IPS-20b (cell line): ENCODE measurements at regions not wholly inside any gene's neighbourhood (a gene's known extent, or its start where the extent isn't known, plus 50 kb on each side); places are given as distances from the start of the nearest gene placed in this dataset.
"Not testable (repeated sequence)": the region's sequence is repeated elsewhere in the genome, so short reads cannot be mapped to it uniquely, and the experiment has no call there.

ENCODE experiments used
- H3K27ac ChIP-seq: one replicate; pipeline ENCODE4 v1.5.1; 2013; ENCODE audit warnings: low read length
- H3K27me3 ChIP-seq: 2 replicates; pipeline ENCODE4 v1.6.1; 2013; ENCODE audit warnings: mild to moderate bottlenecking, low read length, inconsistent platforms; ENCODE audit not compliant: insufficient read depth
- H3K36me3 ChIP-seq: 2 replicates; pipeline ENCODE4 v1.6.1; 2013; ENCODE audit warnings: low read depth, mild to moderate bottlenecking, inconsistent platforms, low read length, moderate library complexity; ENCODE audit not compliant: insufficient read depth
- H3K4me1 ChIP-seq: 2 replicates; pipeline ENCODE4 v1.6.1; 2013; ENCODE audit warnings: mild to moderate bottlenecking, control low read depth, inconsistent platforms, low read length, moderate library complexity; ENCODE audit not compliant: insufficient read depth
- H3K4me3 ChIP-seq: 2 replicates; pipeline ENCODE4 v1.5.1; 2013; ENCODE audit warnings: mild to moderate bottlenecking, low read length, inconsistent platforms
- H3K9ac ChIP-seq: 2 replicates; pipeline ENCODE4 v1.6.1; 2013; ENCODE audit warnings: low read depth, mild to moderate bottlenecking, inconsistent platforms, low read length, moderate library complexity
- H3K9me3 ChIP-seq: 2 replicates; pipeline ENCODE4 v1.6.1; 2013; ENCODE audit warnings: mild to moderate bottlenecking, low read depth, low read length, inconsistent platforms; ENCODE audit not compliant: insufficient read depth

- H3K4me1 ChIP-seq: no peaks in the 10 kb centered on the region
- no peaks in the 10 kb centered on the region for H3K36me3 ChIP-seq
- H3K27ac ChIP-seq: no peak overlapping the region
- no peak overlapping the region for H3K4me3 ChIP-seq
- H3K9ac ChIP-seq: no peak overlapping the region
- no peaks in the 10 kb centered on the region for H3K9me3 ChIP-seq
- no peaks in the 10 kb centered on the region for H3K27me3 ChIP-seq
These were observed 233.5 kb upstream of the RBBP8 start for GRCh38 chr18:22699629-22700028.

DNA sequence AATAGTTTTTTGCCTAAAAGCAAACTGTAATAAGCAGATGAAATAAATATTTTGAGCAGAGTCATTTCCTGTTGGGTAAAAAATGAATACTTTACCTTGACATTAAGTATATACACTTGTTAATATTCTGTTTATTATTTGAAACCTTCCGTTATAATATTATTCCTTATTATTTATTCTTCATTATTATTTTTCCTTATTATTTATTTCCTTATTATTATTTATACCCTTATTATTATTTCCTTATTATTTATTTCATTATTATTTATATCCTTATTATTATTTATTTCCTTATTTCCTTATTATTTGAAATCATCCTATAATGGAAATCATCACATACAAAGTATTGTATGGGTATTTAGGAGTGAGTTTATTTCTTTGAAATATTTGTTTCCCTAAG, 232.2 kb upstream of the RBBP8 start:
- Histone ChIP-seq H3K36me3 (no peaks in the 10 kb centered on the region), H3K27me3 (no peaks in the 10 kb centered on the region), H3K9me3 (no peaks in the 10 kb centered on the region), H3K4me1 (no peaks in the 10 kb centered on the region), H3K9ac (no peak overlapping the region), H3K4me3 (no peak overlapping the region), H3K27ac (no peak overlapping the region)

- H3K9ac ChIP-seq: no peak overlapping the region
These were observed 231.8 kb upstream of the RBBP8 start for GRCh38 chr18:22701326-22701725.

GRCh38 chr18:22701795-22702194, 231.3 kb upstream of the RBBP8 start:
- H3K4me3 ChIP-seq: no peak overlapping the region
- H3K9me3 ChIP-seq: no peaks in the 10 kb centered on the region
- H3K36me3 ChIP-seq: no peaks in the 10 kb centered on the region
- no peaks in the 10 kb centered on the region for H3K27me3 ChIP-seq
- H3K27ac ChIP-seq: no peak overlapping the region
- H3K9ac ChIP-seq: no peak overlapping the region
- H3K4me1 ChIP-seq: no peaks in the 10 kb centered on the region

More at GRCh38 chr18:22701326-22701725, 231.8 kb upstream of the RBBP8 start:
- Histone ChIP-seq H3K4me3 (no peak overlapping the region), H3K4me1 (no peaks in the 10 kb centered on the region), H3K36me3 (no peaks in the 10 kb centered on the region), H3K27me3 (no peaks in the 10 kb centered on the region), H3K27ac (no peak overlapping the region), H3K9me3 (no peaks in the 10 kb centered on the region)

- H3K9me3 ChIP-seq: no peaks in the 10 kb centered on the region
- no peak overlapping the region for H3K27ac ChIP-seq
- H3K4me1 ChIP-seq: no peaks in the 10 kb centered on the region
- H3K36me3 ChIP-seq: no peaks in the 10 kb centered on the region
- H3K4me3 ChIP-seq: no peak overlapping the region
- H3K9ac ChIP-seq: no peak overlapping the region
- no peaks in the 10 kb centered on the region for H3K27me3 ChIP-seq
These were observed 230.3 kb upstream of the RBBP8 start for GRCh38 chr18:22702806-22703205.

DNA sequence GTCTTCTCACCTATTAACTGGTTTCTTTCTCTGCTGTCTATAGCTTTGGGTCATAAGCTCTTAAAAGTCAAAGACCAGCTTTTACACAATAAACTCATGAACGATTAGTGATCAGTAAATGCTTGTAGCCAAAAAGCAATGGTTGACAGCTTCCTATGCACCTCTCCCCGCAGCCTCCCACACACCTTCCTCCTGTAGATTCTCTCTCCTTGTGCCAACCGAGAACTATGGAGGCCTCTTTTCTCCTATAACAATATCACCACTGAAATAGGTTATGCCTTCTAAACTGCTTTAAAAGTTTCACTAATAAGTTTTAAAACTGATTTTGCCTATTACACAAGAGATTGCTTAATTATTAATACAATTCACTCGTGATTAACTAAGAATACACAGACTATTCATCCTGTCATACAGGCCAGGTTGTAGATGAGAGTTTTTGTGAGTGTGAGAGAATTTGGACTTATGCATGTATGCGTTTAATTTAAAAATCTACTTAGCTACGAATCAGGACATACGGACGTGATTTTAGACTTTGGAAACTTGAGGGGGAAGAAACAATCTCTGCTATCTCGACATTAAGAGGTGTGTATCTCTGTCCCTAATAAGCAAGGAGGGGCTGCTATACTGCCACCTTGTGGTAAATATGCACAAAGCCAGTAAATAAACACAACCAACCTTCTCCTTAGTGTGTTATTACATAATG, 229.1 kb upstream of the RBBP8 start:
- Histone ChIP-seq H3K9me3 (no peaks in the 10 kb centered on the region), H3K36me3 (no peaks in the 10 kb centered on the region), H3K27me3 (no peaks in the 10 kb centered on the region), H3K27ac (no peak overlapping the region), H3K4me1 (no peaks in the 10 kb centered on the region), H3K4me3 (no peak overlapping the region), H3K9ac (no peak overlapping the region)

GRCh38 chr18:22704586-22704918, 228.6 kb upstream of the RBBP8 start:
- no peaks in the 10 kb centered on the region for H3K4me1 ChIP-seq
- H3K27me3 ChIP-seq: no peaks in the 10 kb centered on the region
- no peak overlapping the region for H3K4me3 ChIP-seq
- no peak overlapping the region for H3K9ac ChIP-seq
- H3K27ac ChIP-seq: no peak overlapping the region
- H3K9me3 ChIP-seq: no peaks in the 10 kb centered on the region
- H3K36me3 ChIP-seq: no peaks in the 10 kb centered on the region

GRCh38 chr18:22705328-22705727, 227.8 kb upstream of the RBBP8 start:
- Histone ChIP-seq H3K9me3 (no peaks in the 10 kb centered on the region), H3K27ac (no peak overlapping the region), H3K27me3 (no peaks in the 10 kb centered on the region), H3K36me3 (no peaks in the 10 kb centered on the region), H3K4me3 (no peak overlapping the region), H3K9ac (no peak overlapping the region), H3K4me1 (no peaks in the 10 kb centered on the region)

DNA sequence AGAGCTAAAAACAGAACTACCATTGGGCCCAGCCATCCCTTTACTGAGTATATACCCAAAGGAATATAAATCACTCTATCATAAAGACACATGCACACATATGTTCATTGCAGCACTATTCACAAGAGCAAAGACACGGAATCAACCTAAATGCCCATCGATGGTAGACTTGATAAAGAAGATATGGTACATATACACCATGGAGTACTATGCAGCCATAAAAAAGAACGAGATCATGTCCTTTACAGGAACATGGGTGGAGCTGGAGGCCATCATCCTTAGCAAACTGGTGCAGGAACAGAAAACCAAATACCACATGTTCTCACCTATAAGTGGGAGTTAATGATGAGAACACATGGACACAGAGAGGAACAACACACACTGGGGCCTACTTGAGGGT, 227.1 kb upstream of the RBBP8 start:
- not testable (repeated sequence) for H3K27ac ChIP-seq, H3K9ac ChIP-seq, H3K27me3 ChIP-seq, H3K9me3 ChIP-seq, H3K4me3 ChIP-seq, H3K36me3 ChIP-seq, H3K4me1 ChIP-seq

GRCh38 chr18:22709288-22710060, 223.7 kb upstream of the RBBP8 start:
- Histone ChIP-seq H3K27me3 (no peaks in the 10 kb centered on the region), H3K4me3 (no peak overlapping the region), H3K4me1 (no peaks in the 10 kb centered on the region), H3K9ac (no peak overlapping the region), H3K27ac (no peak overlapping the region), H3K36me3 (no peaks in the 10 kb centered on the region), H3K9me3 (no peaks in the 10 kb centered on the region)

DNA sequence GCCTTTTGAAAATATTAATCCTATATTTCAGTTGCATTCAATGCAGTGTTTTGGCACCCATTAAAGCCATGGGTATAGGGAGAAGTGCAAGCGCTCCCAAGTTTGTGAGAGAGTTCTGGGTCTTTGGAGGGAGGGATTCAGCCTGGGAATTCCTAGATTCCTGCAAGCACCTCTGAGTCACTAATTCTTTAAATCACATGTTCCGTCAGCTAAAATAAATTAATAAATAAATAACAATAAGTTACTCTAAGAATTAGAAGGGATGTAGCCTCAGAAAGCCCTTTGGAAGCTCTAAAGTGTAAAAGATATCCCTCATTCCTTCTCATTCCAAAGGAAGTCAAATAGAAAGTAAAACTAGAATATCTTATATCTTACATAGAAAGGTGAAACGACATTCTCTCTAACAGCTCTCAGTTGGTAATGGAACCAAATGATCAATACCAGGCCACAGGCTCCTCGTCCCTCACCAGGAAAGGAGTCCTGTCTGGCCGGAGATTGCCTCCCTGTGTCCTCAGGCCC, 222.4 kb upstream of the RBBP8 start:
- no peaks in the 10 kb centered on the region for H3K9me3 ChIP-seq
- H3K4me3 ChIP-seq: no peak overlapping the region
- H3K27me3 ChIP-seq: no peaks in the 10 kb centered on the region
- no peaks in the 10 kb centered on the region for H3K36me3 ChIP-seq
- H3K4me1 ChIP-seq: no peaks in the 10 kb centered on the region
- no peak overlapping the region for H3K27ac ChIP-seq
- no peak overlapping the region for H3K9ac ChIP-seq

DNA sequence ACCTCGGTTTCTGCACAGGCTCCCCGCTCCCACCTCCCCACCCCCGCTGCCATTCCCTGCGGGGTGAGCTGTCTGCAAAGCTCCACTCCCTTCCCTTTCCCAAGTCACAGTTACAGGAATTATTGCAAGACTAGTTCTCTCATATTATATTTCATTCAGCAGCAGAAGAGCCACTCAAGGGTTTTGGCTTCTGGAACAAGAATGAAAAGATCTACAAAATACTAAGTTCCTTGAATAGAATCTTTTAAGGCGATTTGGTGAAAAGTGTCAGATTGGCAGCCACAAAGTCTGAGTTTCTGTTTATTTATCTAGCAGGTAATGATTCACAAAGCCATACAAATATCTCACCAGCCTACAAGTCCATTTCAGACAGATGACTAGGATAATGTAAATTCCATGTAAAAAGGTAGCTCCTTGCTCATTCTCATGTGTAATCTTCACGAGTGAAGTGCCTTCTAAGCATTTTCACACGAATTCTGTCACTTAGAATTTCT, 221.9 kb upstream of the RBBP8 start:
- H3K36me3 ChIP-seq: no peaks in the 10 kb centered on the region
- H3K9ac ChIP-seq: no peak overlapping the region
- H3K27ac ChIP-seq: no peak overlapping the region
- H3K4me3 ChIP-seq: no peak overlapping the region
- H3K9me3 ChIP-seq: no peaks in the 10 kb centered on the region
- H3K4me1 ChIP-seq: no peaks in the 10 kb centered on the region
- H3K27me3 ChIP-seq: no peaks in the 10 kb centered on the region
